SHP77 (cell line): ENCODE measurements at regions not wholly inside any gene's neighbourhood (a gene's known extent, or its start where the extent isn't known, plus 50 kb on each side); places are given as distances from the start of the nearest gene placed in this dataset.
"Not testable (repeated sequence)": the region's sequence is repeated elsewhere in the genome, so short reads cannot be mapped to it uniquely, and the experiment has no call there.

Experiments
- DNase-seq, 2 experiments: peaks; one replicate each; lab custom pipeline; 2025; lab: John Stamatoyannopoulos, UW

DNA sequence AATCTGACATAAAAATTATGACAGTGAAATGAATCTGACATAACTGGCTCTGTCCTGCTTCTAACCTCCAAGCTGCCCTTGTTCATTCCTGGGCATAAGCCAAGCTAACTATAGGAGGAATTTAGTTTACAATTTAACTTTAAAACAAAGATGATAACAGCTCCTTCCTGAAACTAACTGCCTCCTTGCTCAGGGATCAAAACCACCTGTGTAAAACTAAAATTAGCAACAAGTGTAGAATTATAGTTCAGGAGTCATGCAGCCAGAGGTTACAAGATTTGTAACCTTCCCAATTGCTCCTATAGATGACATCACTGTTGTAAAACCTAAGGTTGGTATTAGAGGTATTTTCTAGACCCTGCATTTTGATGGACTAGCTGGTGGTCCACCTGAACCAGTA lies 256.4 kb upstream of the POM121L12 start:
- DNase-seq: no peak

DNA sequence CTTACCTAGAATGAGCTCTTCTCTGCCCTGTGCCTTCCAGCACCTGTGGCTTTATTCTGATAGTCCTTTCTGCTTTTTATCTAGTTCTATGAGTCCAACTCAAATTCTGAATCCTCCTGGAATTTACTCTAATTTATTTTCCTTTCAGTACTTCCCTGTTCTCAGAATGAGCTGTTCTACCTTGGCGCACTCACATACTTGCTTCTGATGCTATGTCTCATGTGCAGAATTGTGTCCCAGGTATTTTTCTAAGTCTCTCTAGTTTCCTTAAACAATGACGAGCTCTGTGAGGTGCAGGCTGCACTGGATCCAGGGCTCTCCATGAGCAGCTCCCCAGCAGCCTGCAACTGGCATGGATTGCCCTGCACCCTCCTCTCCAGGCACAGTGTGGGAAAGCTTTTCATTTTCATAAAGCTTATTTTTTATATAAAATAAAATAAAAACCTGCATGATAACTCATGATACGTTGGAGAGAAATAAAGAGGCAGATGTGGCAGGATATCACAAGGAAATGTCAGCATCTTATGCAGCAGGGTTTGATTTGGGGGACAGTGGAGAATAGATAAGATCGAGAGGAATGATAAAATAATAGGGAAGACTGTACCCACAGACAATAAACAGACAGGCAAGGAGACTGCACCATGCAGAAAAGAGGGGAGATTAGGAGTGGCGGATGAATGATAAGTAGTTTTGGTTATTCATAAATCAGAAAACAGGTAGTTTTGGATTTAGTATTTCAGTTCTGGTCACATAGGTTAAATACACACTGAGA lies 258.2 kb upstream of the POM121L12 start:
- DNase-seq: no peak

DNA sequence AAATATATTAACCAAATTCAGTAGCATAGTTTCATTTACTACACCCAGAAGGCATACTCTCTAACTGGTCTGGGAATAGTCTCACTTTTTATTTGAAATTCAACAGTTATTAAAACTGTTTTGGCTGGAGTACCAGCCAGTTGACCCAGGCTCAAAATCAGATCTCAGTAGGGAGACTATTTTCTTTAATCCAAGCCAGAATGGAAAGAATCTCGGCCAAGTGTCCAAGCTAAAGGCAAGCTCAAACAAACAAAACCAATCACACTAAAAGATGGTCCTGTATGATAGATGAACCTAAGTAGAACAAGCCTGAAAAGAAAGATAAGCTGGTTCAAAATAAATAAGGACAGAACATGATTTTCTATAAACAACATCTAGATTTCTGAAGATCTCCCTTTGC lies 259.6 kb upstream of the POM121L12 start:
- no peak for DNase-seq

DNA sequence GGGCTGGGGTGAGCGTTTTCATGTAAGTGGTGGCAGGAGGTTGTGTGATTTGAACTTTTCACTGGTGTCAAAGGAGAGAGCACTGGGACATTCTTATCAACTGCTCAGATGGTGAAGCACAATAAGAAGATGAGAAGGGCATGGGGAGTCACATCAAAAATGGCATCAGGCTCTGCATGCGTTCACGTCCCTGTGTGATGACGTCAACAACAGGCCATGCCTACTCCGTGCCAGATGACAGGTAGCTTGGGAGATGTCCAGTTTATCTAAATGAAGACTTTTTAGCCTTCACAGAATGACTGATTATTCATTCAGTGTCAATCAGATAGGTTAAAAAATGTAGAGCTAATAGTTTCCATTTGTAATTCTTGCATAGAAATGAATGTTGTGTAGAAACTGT lies 264.3 kb upstream of the POM121L12 start:
- peak; percentile 5 to 26 for DNase-seq

DNA sequence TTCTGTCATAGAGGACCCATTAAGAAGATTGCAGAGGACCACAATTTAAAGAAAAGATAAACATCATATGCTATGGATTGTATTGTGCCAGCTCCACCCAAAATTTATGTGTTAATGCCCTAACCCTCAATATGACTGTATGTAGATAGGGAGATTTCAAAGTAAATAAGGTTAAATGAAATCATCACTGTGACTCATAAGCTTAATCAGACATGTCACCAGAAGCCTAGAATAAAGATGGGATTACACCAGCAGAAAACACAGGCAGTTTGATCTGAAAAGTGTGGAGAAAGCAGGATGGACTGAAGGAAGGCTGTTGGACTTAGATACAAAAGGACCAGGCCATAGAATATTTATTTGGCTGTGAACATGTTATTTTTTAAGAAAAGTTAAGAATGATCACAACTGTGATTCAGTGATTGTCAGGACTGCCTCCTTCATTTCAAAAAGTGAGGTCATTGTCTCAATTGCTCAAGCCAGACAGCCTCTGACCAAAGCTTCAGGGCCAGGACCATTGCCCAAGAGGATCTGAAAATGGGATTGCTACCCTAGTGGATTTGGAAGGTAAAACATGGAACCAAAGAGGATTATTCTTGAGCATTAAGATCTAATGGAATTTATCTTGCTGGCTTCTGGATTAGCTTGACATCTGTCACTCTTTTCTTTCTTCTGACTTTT lies 270.8 kb upstream of the POM121L12 start:
- no peak for DNase-seq

DNA sequence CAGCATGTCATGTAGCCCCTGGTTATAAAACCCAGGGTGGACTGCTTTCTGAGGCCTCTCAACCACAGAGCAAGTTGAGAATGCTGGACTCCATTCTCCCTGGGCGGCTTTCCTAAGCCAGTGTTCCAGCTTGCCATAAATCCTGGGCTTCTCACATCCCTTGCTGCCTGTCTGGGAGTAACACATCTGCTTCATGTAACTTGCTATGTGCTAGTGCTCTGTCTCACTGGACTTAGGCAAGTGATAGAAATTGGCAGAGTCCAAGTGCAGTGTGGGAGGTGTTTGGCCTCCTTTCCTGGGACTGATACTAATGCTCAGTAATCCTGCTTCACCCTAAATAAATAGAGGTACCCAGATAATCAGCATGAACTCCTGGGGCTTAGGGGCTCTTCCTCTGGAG lies 277.1 kb upstream of the POM121L12 start:
- no peak for DNase-seq

DNA sequence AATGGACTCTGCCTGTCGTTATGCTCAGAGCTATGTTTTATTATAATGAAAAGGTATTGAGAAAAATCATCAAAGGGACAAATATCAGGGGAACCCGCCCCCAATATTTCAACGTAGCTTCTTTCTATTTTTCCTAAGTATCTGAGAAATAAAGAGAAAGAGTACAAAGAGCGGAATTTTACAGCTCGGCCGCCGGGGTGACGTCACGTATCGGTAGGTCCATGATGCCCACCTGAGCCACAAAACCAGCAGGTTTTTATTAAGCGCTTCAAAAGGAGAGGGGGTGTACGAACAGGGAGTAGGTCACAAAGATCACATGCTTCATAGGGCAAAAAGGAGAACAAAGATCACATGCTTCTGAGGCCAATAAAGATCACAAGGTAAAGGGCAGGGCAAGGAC lies 281.6 kb upstream of the POM121L12 start:
- DNase-seq: no peak

DNA sequence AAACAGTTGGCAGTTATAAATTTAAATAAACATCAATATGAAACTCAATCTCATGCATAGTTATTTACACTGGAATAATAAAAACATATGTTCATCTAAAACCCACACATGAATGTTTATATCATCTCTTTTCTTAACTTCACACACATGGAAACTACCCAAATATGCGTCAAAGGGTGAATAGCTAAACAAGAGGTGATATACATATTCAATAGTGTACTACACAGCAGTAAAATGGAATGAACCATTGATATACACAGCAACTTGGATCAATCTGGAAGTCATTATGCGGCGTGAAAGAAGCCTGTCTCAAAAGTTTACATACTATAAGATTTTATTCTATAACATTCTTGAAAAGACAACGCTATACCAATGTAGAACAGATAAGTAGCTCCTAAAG lies 282.5 kb upstream of the POM121L12 start:
- no peak for DNase-seq

DNA sequence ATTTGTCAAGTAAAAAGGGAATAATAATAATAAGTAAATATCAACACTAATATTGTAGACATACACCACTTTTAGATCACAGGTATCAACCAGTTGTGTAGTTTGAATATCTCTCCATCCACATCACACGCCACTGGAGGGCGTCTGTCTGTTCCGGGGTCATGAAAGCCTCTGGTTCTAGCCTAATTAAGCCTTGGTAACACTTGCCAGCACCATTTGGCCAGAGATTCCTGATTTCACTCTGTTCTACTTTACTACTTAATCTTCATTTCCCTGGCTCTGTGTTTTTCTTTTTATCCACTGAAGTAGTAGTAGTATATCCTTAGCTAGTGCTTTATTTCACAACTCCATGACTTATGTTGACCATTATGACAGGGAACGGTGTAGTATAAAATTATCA lies 285.6 kb upstream of the POM121L12 start:
- DNase-seq: peak in 1 of 2 experiments; percentile 3

DNA sequence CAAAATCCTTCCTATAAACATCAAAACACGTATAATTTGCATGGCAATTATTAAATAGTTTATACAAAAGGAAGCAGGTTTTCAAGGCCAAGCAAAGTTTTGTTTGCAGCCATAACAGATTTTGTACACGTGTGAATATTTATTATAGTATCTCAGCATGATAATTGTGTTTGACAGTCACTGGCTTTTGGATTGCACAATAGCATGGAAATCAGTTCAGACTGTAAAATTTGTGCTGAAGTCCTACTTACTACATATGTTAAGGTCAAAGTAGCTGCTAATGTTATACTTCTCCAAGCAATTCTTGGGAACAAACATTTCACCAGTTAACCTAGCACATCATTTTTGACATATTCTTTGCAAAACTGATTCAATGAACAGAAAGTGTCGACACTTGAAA lies 287.6 kb upstream of the POM121L12 start:
- no peak for DNase-seq

DNA sequence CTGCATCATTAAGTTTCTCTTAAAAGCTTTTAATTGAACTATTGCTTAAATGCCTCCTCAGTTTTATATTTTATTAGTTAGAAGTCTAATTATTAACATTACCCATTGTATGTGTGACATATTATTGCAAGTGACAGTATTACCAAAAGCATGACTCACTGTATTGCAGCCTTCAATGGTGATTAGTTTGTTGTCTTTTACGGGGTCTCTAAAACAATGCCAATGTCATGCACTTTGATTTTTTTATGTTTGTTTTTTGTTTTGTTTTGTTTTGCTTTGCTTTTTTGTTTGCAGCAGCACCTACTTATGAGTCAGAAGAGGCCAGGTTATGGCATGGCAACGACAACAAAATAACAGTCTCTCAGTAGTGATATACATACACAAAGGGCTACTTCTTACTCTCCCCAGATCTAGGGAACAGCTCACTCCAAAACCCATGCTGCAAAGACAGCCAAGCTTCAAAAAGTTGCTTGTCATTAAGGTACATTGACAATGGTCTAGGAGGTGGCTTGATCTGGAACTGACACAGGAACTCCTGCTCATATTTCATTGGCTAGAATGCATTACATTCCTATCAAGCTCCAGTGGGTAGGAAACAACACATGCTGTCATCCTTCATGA lies 293.7 kb upstream of the POM121L12 start:
- DNase-seq: no peak

DNA sequence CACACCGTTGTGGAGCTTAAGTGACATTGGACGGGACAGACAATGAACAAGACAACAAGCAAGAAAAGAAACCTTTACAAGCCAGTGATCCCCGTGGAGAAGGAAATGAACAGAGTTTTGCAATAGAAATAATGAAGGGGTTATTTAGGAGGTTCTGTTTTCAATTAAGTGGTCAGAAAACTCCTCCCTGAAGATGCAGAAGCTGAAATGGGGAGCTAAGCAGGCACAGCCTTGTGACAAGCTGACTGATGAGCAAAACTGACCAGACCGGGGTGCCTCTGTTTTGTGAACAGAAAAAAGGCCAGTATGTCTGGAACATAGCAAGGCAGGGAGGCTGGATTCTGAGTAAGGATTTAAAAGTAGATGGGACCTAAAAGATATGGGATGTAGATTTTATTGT lies 299.8 kb upstream of the POM121L12 start:
- no peak for DNase-seq

DNA sequence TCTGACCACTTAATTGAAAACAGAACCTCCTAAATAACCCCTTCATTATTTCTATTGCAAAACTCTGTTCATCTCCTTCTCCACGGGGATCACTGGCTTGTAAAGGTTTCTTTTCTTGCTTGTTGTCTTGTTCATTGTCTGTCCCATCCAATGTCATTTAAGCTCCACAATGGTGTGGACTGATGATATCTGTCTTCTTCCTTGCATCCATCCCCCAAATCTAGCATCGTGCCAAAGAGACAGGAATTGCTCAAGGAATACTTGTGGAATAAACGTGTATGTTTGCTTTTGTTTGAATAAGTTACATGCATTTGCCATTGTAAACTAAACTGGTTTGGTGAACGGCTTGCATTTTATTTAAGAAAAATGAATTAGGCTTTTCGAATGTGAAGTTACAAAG lies 306.8 kb upstream of the POM121L12 start:
- not testable (repeated sequence) for DNase-seq

DNA sequence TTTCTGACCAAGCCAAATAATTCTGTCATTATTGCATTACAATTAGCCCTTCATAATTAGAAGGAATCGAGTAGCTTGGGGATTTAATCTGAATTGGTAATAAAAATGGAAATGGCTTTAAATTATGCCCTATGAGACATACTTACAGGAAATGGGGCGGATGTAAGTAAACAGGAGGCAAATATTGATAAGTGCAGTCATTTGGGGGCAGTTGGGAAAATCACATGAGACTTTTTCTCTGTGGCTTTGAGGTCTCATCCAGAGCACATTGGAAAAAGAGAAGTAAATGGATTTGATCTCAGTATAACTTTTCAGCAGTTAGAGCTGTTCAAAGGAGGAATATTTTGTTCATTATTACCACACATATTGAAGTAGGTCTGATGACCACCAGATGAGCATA lies 307.8 kb upstream of the POM121L12 start:
- no peak for DNase-seq

DNA sequence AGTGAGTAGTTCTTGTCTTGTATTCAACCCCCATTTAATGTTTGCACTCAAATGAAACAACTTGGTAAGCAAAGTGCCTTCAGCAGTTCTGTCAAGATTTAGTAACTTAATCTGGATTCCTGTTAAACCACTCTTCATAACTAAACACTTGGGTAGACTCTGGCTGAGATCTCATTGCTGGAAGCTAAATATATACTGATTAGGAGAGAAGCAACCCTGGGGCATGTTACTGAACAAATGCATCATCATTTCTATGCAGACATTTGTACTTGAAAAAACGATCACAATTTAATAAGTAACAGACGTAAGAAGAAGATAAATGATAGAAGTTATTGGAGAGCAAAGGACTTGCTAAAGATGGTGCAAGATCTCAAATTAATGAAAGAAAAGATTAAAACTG lies 308.4 kb upstream of the POM121L12 start:
- DNase-seq: no peak

DNA sequence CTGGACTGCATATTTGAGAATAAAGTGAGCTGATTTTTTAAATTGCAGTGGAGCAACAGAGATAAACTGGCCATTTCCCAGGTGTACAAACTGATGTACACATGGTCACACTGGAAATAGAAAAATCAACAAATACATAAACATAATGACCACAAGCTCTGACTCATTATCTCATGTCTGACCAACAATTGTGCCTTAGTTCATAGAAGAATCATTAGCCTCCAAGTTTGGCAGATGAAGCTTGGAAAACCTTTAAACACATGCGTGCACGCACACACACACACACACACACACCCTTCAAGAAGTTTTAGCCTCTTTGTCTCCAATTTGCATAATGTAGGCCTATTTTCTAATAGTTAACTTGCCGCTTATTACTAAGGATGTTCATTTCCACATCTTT lies 308.9 kb upstream of the POM121L12 start:
- no peak for DNase-seq

DNA sequence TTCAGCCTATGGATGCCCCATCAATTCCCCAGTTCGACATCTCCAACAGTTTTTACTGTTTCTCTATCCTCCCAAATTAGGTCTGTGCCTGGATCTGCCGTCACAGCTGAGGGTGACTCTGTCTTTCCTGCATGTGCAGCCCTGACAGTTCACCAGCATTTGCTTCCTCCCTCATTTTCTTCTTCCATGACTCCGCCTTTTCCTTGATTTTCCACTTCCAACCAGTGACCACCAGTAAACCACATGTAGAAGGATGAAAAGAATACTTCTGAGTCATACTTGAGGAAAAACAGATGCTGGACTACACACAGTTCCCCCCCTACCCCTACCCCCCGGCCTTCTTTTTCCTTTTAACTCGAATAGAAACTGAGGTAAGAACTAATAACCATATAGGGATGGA lies 311.8 kb upstream of the POM121L12 start:
- no peak for DNase-seq

DNA sequence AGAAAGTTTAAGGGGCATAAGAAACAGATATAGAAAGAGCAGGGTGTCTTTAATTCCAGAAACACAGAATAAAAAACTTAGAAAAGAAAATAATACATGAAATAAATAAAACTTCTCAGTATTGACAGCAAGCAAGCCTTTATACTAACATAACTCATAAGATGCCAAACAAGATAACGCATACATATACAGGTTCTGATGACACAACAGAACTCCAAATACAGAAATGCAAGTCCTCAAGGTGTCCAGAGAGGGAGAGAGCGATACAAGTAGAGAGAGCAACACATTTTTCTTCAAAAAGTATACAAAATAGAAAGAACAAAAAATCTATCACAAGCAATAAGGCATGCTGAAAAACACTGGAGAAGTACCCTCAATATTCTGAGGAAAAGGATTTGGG lies 314.6 kb upstream of the POM121L12 start:
- DNase-seq: no peak

DNA sequence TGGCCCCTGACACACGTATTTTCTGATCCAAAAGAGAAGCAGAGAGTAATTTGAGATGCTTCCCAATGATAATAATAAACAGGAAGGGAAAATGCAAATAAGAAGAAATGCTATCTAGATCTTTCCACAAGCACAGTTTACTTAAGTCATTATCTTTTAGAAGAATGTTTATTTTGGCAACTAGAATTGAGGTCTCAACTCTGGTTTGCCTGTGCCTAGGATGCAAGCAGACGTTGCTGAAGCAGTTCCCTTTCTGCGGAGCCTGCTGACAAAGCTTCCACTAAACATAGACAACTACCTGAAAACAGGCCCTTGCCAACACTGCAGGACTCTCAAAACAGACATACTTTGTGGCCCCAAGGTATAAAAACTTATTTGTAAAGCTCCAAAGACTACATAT lies 315.8 kb upstream of the POM121L12 start:
- peak in 1 of 2 experiments; percentile 27 for DNase-seq

DNA sequence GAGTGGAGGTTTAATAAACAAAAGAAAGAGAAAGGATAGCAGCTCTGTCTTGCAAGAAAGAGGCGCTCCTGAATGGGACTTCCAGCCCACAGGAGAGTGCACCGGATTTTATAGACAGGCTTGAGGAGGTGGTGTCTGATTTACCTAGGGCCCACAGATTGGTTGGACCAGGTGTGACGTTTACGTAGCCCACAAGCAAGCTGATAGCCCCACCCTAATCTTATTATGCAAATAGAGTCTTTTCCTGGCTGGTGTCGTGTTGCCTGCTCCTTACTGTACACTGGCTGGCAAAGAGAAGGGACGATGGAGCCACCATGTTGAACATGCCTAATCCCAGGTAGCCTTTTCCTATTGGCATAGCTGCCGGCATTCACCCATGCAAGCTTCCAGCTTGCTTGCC lies 319.7 kb upstream of the POM121L12 start:
- peak; percentile 20 to 27 for DNase-seq

DNA sequence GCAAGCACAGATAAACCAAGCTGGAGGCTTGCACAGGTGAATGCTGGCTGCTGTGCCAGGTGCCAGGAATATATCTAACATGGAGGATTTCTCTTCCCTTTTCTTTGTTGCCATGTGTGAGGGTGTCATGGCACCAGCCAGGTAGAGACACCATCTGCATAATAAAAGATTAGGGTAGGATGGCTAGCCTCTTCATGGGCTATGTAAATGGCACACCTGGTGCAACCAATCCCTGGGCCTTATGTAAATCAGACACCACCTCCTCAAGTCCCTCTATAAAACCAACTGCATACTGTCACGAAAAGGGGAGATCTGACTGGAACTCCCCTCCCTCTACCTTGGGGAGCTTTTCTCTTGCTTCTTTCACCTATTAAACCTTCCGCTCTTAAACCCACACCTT lies 322.5 kb upstream of the POM121L12 start:
- no peak for DNase-seq

DNA sequence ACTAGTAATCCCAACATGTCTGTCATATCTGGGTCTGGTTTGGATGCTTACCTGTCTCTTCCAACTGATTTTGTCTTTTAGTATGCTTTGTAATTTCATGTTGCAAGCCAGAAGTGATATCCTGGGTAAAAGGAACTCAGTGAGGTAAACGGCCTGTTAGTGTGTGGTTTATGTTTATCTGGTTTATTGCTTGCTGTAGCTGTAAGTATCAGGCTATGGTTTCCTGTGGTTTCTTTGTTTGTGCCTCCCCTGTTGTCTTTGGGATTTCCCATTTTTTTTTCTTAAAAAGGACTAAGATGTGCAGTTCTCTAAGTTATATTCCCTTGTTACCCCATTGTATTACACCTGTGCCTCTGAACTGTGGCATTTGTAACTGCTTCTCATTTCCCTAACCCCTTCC lies 323.5 kb upstream of the POM121L12 start:
- DNase-seq: no peak

DNA sequence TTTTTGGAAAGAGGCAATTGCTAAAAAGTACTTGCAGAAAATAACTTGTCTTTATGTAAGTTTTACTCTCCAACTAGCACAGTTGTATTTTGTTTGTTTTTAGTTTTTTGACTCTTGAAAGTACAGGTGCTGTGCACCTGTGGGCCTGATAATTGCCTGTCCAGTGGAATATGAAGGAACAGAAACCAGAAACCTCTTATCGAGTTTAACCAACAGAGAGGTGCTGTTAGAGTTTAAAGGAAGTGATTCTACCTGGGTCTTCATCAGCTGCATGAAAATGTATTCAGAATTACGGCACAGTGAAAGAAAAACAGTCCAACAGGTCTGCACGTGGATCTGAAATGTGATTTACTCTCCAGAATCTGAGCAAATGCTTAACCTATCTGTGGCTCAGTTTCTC lies 326.6 kb upstream of the POM121L12 start:
- no peak for DNase-seq
